HuH-7 (cell line): ENCODE measurements at regions not wholly inside any gene's neighbourhood (a gene's known extent, or its start where the extent isn't known, plus 50 kb on each side); places are given as distances from the start of the nearest gene placed in this dataset.
"Not testable (repeated sequence)": the region's sequence is repeated elsewhere in the genome, so short reads cannot be mapped to it uniquely, and the experiment has no call there.

Experiments used
- DNase-seq: peaks from one replicate; pipeline ENCODE4 v3.0.0; 2011; ENCODE audit warnings: low spot score

DNA sequence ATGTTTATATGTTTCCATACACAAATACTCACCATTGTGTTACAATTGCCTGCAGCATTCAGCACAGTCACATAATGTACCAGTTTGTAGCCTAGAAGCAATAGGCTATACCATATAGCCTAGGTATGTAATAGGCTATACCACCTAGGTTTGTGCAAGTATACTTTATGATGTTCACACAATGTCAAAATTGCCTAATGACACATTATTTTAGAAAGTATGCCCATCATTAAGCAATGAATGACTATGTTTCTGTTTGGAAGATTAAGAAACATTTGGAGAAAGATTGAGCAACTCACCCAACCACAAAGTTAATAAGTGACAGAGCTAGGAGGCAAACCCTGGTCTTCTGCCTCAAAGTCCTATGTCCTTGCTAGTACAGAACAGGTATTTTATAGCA is 96.8 kb upstream of the GRIA3 start:
- DNase-seq, result no peak

GRCh38 chrX:123088331-123088730 is 95.7 kb upstream of the GRIA3 start:
- no peak for DNase-seq

GRCh38 chrX:123088930-123089329 is 95.1 kb upstream of the GRIA3 start:
- DNase-seq, result no peak

GRCh38 chrX:123093792-123094191 is 90.3 kb upstream of the GRIA3 start:
- DNase-seq, result peak; percentile 10

DNA sequence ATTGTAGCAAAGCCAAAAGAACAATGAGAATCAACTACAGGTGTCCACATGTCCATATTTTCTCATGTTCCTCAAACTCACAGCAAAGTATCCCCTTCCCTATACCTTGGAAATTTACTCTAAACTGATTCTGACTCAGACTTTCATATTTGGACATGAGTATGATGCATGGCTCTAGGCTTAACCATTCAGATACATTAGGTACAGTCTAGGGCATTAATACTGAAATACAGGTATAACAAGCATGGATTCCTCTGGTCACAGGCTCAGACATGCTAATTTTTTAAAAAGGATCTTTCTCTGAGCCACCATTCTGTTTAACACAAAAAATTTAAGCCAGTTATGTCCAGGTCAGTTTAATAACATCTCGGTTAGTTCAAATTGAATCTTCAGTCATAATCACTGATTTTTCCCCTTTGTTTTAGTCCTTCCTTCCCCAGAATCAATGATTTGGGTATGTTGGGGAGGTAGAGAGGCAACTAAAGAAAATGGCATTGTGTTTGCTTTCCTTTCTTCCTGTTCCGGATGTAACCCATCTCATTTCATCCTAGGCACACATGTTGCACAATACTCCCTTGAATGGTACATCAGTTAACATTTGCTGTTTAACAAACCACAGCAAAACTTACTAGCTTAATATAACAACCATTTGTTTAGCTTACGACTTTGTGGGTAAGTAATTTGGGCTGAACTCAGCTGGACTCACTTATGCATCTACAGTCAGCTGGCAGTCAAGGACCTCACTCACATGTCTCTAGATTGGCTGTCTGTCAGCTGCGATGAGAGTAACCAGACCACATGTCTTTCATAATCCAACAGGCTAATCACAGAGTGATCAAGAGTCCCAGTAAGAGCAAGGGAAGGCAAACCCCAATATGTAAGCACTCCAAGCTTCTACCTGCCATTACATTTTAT is 75.3 kb upstream of the GRIA3 start:
- DNase-seq, result no peak

GRCh38 chrX:123121241-123121640 is 62.8 kb upstream of the GRIA3 start:
- DNase-seq, result no peak

DNA sequence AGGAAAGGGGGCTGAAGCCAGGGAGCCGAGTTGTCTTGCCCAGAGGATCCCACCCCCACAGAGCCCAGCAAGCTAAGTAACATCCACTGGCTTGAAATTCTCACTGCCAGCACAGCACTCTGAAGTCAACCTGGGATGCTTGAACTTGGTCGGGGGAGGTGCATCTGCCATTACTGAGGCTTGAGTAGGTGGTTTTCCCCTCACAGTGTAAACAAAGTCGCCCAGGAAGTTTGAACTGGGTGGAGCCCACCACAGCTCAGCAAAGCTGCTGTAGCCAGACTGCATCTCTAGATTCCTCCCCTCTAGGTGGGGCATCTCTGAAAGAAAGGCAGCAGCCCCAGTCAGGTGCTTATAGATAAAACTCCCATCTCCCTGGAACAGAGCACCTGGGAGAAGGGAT is 54.3 kb upstream of the GRIA3 start:
- not testable (repeated sequence) for DNase-seq
